Tibial artery (tissue), 4 donors: ENCODE measurements at regions not wholly inside any gene's neighbourhood (a gene's known extent, or its start where the extent isn't known, plus 50 kb on each side); places are given as distances from the start of the nearest gene placed in this dataset.

Experiments
- DNase-seq, 2 donors: peaks; one replicate each; pipeline ENCODE4 v3.0.0-alpha.2; 2019
- H3K27ac ChIP-seq, 2 donors: fragments of 200-600 bp; sonication (generic) in 1 of 2; 1 replicate in 1 of 2; 2 replicates in 1 of 2; pipeline ENCODE4 v1.5.1; 2018 to 2019; ENCODE audit warnings: mild to moderate bottlenecking in 1 of 2
- H3K27me3 ChIP-seq, 2 donors: fragments of 200-600 bp; sonication (generic) in 1 of 2; one replicate each; pipeline versions ENCODE4 v1.5.1 to v1.6.0; 2016 to 2019
- H3K36me3 ChIP-seq, 3 donors: fragments of 200-600 bp; sonication (generic) in 2 of 3; one replicate each; pipeline ENCODE4 v1.5.1; 2016 to 2019; ENCODE audit warnings: mild to moderate bottlenecking in 2 of 3
- H3K4me1 ChIP-seq, 4 donors: fragments of 200-600 bp; sonication (generic) in 2 of 4; 1 replicate in 3 of 4; 2 replicates in 1 of 4; pipeline ENCODE4 v1.5.1; 2016 to 2019
- H3K4me3 ChIP-seq, 2 donors: fragments of 200-600 bp; sonication (generic) in 1 of 2; 1 replicate in 1 of 2; 2 replicates in 1 of 2; pipeline ENCODE4 v1.5.1; 2018 to 2019; ENCODE audit warnings: mild to moderate bottlenecking in 2 of 2
- H3K9me3 ChIP-seq, 3 donors: fragments of 200-600 bp; sonication (generic) in 1 of 3; one replicate each; pipeline ENCODE4 v1.5.1; 2016 to 2019
- intact Hi-C: fragments of 100-400 bp; cut with DNase I; formaldehyde crosslinking; loops from one replicate; pipeline ENCODE4 v1.15.0; 2023; ENCODE audit warnings: low total_unique reads
- TF ChIP-seq, protein P1 (sequence below), 2 experiments: fragments of 200-600 bp in 1 of 2; fragments of 450-650 bp in 1 of 2; IDR thresholded peaks; one replicate each; pipeline ENCODE4 v1.5.1; 2017 to 2019; ENCODE audit warnings: antibody characterized with exemption in 2 of 2, mild to moderate bottlenecking in 1 of 2, moderate library complexity in 1 of 2

DNA sequence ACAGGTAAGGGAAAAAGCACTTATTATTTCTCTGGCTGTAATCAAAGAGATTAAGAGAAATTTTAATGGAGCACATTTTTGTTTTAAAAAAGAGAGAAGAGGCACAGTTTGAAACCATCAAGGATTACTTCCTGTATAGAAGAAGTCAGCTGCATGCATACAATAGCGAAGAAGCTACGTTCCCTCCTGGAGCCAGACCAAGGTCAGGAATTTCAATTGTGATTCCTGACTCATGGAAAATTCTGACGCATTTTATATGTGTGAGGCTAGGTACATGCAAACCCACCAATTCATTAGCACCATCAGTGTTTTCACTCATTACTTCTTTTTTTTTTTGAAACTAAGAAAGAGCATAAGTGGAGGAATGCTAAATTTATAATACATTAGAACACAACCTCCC lies 232.7 kb upstream of the SGK1 start:
- H3K4me3 ChIP-seq: no peak overlapping the region
- no peaks in the 10 kb centered on the region for H3K36me3 ChIP-seq
- H3K4me1 ChIP-seq: no peaks in the 10 kb centered on the region
- no peaks in the 10 kb centered on the region for H3K27me3 ChIP-seq
- DNase-seq: no peak
- H3K9me3 ChIP-seq: no peaks in the 10 kb centered on the region
- H3K27ac ChIP-seq: no peak overlapping the region
- intact Hi-C loops: loop anchor here (1.0 kb wide), 1 partner anchor 25 kb away; no protein-coding TSS in a partner anchor
- TF ChIP-seq, protein P1, sequence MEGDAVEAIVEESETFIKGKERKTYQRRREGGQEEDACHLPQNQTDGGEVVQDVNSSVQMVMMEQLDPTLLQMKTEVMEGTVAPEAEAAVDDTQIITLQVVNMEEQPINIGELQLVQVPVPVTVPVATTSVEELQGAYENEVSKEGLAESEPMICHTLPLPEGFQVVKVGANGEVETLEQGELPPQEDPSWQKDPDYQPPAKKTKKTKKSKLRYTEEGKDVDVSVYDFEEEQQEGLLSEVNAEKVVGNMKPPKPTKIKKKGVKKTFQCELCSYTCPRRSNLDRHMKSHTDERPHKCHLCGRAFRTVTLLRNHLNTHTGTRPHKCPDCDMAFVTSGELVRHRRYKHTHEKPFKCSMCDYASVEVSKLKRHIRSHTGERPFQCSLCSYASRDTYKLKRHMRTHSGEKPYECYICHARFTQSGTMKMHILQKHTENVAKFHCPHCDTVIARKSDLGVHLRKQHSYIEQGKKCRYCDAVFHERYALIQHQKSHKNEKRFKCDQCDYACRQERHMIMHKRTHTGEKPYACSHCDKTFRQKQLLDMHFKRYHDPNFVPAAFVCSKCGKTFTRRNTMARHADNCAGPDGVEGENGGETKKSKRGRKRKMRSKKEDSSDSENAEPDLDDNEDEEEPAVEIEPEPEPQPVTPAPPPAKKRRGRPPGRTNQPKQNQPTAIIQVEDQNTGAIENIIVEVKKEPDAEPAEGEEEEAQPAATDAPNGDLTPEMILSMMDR (IDR thresholded peaks at IDR 0.05): no peak

DNA sequence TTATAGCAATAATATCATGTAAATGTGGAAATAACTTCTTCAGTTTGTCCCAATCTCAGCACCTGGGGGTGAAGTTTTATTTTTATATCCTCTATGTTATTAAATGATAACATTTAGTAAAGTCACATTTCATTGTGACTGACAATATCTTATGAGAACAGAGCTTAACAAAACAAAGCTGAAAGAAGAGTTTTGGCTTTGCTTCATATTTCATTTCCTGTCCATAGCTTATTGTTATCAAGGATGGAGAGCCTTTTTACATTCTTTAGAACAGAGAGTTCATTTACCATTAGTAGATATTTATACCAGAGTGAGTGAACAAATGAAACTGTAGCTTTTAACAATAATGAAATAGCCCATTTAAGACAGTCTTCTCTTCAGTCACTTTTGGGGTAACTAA lies 231.9 kb upstream of the SGK1 start:
- Histone ChIP-seq H3K9me3 (no peaks in the 10 kb centered on the region), H3K27ac (no peak overlapping the region), H3K4me3 (no peak overlapping the region), H3K27me3 (no peaks in the 10 kb centered on the region), H3K4me1 (no peaks in the 10 kb centered on the region), H3K36me3 (no peaks in the 10 kb centered on the region)
- no peak for DNase-seq
- intact Hi-C loops: no loop called here
- TF ChIP-seq, protein P1 (IDR thresholded peaks at IDR 0.05): no peak

DNA sequence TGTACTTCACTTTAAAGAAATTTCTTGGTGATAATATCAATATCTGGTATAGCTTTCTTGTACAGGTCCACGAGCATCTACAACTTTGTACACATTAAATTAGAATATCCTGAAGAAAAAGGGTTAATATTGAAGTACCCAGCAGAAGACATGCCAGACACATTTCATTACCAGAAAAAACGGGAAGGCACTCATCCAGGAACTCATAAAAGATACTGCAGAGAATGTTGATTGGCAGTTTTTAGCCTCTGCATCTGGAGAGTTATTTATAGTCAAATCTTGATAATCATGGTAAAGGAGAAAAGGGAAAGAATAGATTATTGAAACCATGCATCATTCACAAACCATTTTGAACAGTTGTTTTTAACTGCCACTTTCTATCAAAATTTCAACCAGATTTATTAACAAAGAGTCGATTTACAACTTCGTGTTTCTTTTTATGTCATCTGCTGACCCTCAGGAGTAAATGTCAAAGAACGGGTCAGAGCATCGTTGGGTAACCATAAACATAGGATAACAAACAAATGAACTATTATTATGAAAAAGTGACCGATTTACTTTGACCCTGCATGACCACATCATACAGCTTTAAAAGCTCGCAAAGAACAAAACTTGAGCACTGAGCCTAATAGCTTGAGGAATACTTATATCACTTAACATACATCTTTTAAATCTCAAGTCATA lies 229.2 kb upstream of the SGK1 start:
- Histone ChIP-seq H3K27ac (no peak overlapping the region), H3K36me3 (no peaks in the 10 kb centered on the region), H3K27me3 (no peaks in the 10 kb centered on the region), H3K4me3 (no peak overlapping the region), H3K4me1 (no peaks in the 10 kb centered on the region), H3K9me3 (no peaks in the 10 kb centered on the region)
- no peak for DNase-seq
- intact Hi-C loops: no loop called here
- TF ChIP-seq, protein P1 (IDR thresholded peaks at IDR 0.05): no peak

DNA sequence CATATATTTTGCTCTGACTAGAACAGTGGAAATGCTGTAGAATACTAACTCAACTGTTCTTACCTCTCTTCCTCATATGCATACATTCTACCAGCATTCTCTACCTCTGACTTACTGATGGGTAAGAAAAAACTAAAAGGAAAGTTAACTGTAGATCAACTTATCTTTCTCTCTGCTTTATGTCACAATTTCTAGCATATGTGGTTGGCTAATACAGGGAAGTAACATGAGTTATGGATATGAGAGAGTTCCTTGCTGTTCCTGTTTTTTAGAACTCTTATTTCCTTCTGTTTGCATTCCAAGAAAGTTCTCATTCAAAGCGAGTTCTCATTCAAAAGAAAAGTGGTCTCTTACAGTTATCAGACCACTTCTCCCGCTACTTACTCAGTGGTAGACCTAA lies 226.8 kb upstream of the SGK1 start:
- no peaks in the 10 kb centered on the region for H3K9me3 ChIP-seq
- no peak overlapping the region for H3K4me3 ChIP-seq
- H3K27ac ChIP-seq: no peak overlapping the region
- DNase-seq: no peak
- TF ChIP-seq, protein P1 (IDR thresholded peaks at IDR 0.05): no peak
- intact Hi-C loops: no loop called here
- H3K36me3 ChIP-seq: no peaks in the 10 kb centered on the region
- H3K27me3 ChIP-seq: no peaks in the 10 kb centered on the region
- H3K4me1 ChIP-seq: no peaks in the 10 kb centered on the region

DNA sequence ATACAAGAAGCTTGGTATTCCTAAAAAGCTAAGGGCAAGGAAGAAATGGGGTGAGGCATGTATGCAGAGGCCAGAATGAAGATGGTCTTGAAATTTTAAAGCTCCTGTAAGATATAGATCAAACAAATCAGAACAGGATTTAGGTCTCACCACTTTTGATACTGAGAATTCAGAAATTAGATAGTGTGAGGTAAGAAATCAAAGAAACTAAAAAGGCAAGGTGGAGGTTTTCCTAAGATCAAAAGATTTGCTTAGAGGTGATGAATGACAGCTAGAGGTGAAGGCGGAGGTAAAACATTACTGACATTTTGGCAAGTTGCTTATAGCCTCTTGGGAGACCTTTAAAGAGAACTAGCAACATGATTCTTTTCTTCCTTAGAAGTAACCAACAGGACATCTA lies 225.2 kb upstream of the SGK1 start:
- TF ChIP-seq, protein P1 (IDR thresholded peaks at IDR 0.05): no peak
- no peak for DNase-seq
- intact Hi-C loops: no loop called here
- H3K27ac ChIP-seq: no peak overlapping the region
- no peaks in the 10 kb centered on the region for H3K9me3 ChIP-seq
- no peaks in the 10 kb centered on the region for H3K36me3 ChIP-seq
- H3K27me3 ChIP-seq: no peaks in the 10 kb centered on the region
- no peak overlapping the region for H3K4me3 ChIP-seq
- H3K4me1 ChIP-seq: no peaks in the 10 kb centered on the region

DNA sequence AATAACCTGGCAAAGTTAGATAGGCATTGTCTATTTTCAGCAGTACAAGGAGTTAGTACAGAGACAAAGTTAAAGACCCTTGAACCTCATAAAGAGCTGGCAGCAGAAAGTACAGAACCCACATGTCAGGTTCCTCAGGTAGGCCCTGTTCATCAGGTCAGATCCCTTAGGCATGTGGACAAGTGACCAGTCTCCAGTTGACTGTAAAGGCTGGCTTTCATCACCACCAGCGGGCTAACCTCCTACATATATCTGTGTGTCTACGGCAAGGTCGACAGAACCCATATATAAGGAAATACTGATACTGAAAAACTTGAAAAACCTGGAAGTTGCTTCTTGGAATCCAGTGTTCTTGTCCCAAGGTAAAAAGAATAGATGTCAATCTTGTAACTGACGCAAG lies 223.1 kb upstream of the SGK1 start:
- TF ChIP-seq, protein P1 (IDR thresholded peaks at IDR 0.05): no peak
- H3K27ac ChIP-seq: no peak overlapping the region
- no peaks in the 10 kb centered on the region for H3K36me3 ChIP-seq
- no peaks in the 10 kb centered on the region for H3K4me1 ChIP-seq
- intact Hi-C loops: no loop called here
- H3K4me3 ChIP-seq: no peak overlapping the region
- no peaks in the 10 kb centered on the region for H3K9me3 ChIP-seq
- no peak for DNase-seq
- no peaks in the 10 kb centered on the region for H3K27me3 ChIP-seq
